Caco-2 (cell line): ENCODE measurements at regions not wholly inside any gene's neighbourhood (a gene's known extent, or its start where the extent isn't known, plus 50 kb on each side); places are given as distances from the start of the nearest gene placed in this dataset.

ENCODE experiments used
- BruUV-seq: library from RNA; stranded (reverse); fragments of 400-500 nt; replicated peaks from 2 replicates; lab custom pipeline; 2021; lab: Mats Ljungman, UMichigan
- CTCF ChIA-PET: fragments of 300-600 bp; sonication (Branson Sonifier 250); formaldehyde crosslinking; loops from one replicate; lab custom pipeline; 2022; ENCODE audit warnings: antibody characterized with exemption; lab: Charles Lee
- POLR2A ChIA-PET: fragments of 300-600 bp; sonication (Branson Sonifier 250); formaldehyde crosslinking; loops from one replicate; lab custom pipeline; 2022; ENCODE audit warnings: antibody characterized with exemption; lab: Charles Lee
- DNase-seq, 2 experiments: peaks; one replicate each; pipeline versions ENCODE4 v3.0.0 to v3.0.0-alpha.2; 2020 to 2022
- H3K27me3 ChIP-seq: replicated peaks from 2 replicates; pipeline ENCODE4 v1.6.0; 2011; ENCODE audit warnings: low read length; ENCODE audit not compliant: control insufficient read depth, insufficient read depth
- H3K36me3 ChIP-seq: 2 replicates; pipeline ENCODE4 v1.5.1; 2011; ENCODE audit warnings: low read length; ENCODE audit not compliant: control insufficient read depth, insufficient read depth
- H3K4me1 ChIP-seq: fragments of 250-450 bp; sonication (Bioruptor Pico); 2 replicates; pipeline ENCODE4 v1.5.1; 2020; ENCODE audit warnings: mild to moderate bottlenecking
- H3K4me3 ChIP-seq: 2 replicates; pipeline ENCODE4 v1.5.1; 2011; ENCODE audit warnings: low read depth, mild to moderate bottlenecking, control low read depth, low read length
- H3K9me3 ChIP-seq: fragments of 250-450 bp; sonication (Bioruptor Pico); 2 replicates; pipeline ENCODE4 v1.5.1; 2020; ENCODE audit warnings: mild to moderate bottlenecking, moderate library complexity
- H3K27ac Mint-ChIP-seq: one replicate; pipeline ENCODE4 v1.8.0; 2022; ENCODE audit warnings: mixed read lengths; ENCODE audit not compliant: unreplicated experiment
- H3K27me3 Mint-ChIP-seq: one replicate; pipeline ENCODE4 v1.8.0; 2022; ENCODE audit warnings: mixed read lengths; ENCODE audit not compliant: insufficient read depth, unreplicated experiment
- H3K36me3 Mint-ChIP-seq: one replicate; pipeline ENCODE4 v1.8.0; 2022; ENCODE audit warnings: mild to moderate bottlenecking, mixed read lengths; ENCODE audit not compliant: insufficient read depth, unreplicated experiment
- H3K4me1 Mint-ChIP-seq: one replicate; pipeline ENCODE4 v1.8.0; 2022; ENCODE audit warnings: low read depth, mixed read lengths; ENCODE audit not compliant: unreplicated experiment
- H3K4me3 Mint-ChIP-seq: one replicate; pipeline ENCODE4 v1.8.0; 2022; ENCODE audit warnings: mild to moderate bottlenecking, moderate library complexity, mixed read lengths; ENCODE audit not compliant: unreplicated experiment
- H3K9me3 Mint-ChIP-seq: one replicate; pipeline ENCODE4 v1.8.0; 2022; ENCODE audit warnings: mixed read lengths; ENCODE audit not compliant: unreplicated experiment
- CTCF ChIP-seq, 2 experiments: fragments of 200-600 bp in 1 of 2; IDR thresholded peaks; 1 replicate in 1 of 2; 2 replicates in 1 of 2; pipeline versions ENCODE4 v1.5.1 to v1.8.0; 2011 to 2022; ENCODE audit warnings: antibody characterized with exemption in 1 of 2, control low read depth in 1 of 2, inconsistent platforms in 1 of 2, low read depth in 1 of 2, low read length in 1 of 2, mild to moderate bottlenecking in 1 of 2, moderate library complexity in 1 of 2; ENCODE audit not compliant: insufficient read depth in 1 of 2, severe bottlenecking in 1 of 2, unreplicated experiment in 1 of 2
- intact Hi-C: fragments of 100-400 bp; cut with micrococcal nuclease; formaldehyde crosslinking; loops from one replicate; pipeline ENCODE4 v1.10.0; 2022; ENCODE audit not compliant: unreplicated experiment

GRCh38 chr11:134792044-134792443, 380.0 kb upstream of the B3GAT1 start:
- no peaks in the 10 kb centered on the region for H3K36me3 ChIP-seq
- ChIA-PET CTCF (interaction anchor here (0.5 kb wide), 1 partner anchor 66 kb away, joined by 3 read pairs; no protein-coding TSS in a partner anchor), POLR2A (no interaction called here)
- Mint-ChIP-seq H3K9me3 (no peaks in the 10 kb centered on the region), H3K27me3 (no peaks in the 10 kb centered on the region), H3K27ac (no peak overlapping the region), H3K36me3 (no peaks in the 10 kb centered on the region), H3K4me1 (peaks cover 7% of the 10 kb centered on the region), H3K4me3 (no peak overlapping the region)
- BruUV-seq: no TSS peak
- no peaks in the 10 kb centered on the region for H3K9me3 ChIP-seq
- TF ChIP-seq CTCF (IDR thresholded peaks at IDR 0.05; ENCODE audit: insufficient read depth in 1 of 2, low read depth in 1 of 2, low read length in 1 of 2, severe bottlenecking in 1 of 2, unreplicated experiment in 1 of 2): no peak
- DNase-seq: no peak
- intact Hi-C loops: no loop called here
- H3K4me1 ChIP-seq: peaks cover 4% of the 10 kb centered on the region; the same call in 1 of the 2 replicates
- H3K27me3 ChIP-seq: no peaks in the 10 kb centered on the region
- no peak overlapping the region for H3K4me3 ChIP-seq

GRCh38 chr11:134791102-134791501, 379.1 kb upstream of the B3GAT1 start:
- H3K36me3 Mint-ChIP-seq: no peaks in the 10 kb centered on the region
- POLR2A ChIA-PET: no interaction called here
- Histone ChIP-seq H3K4me1 (peaks cover 4% of the 10 kb centered on the region; the same call in 1 of the 2 replicates), H3K9me3 (no peaks in the 10 kb centered on the region), H3K27me3 (no peaks in the 10 kb centered on the region), H3K36me3 (no peaks in the 10 kb centered on the region), H3K4me3 (no peak overlapping the region)
- CTCF ChIA-PET: no interaction called here
- no peak for TF ChIP-seq CTCF (IDR thresholded peaks at IDR 0.05; ENCODE audit: insufficient read depth in 1 of 2, low read depth in 1 of 2, low read length in 1 of 2, severe bottlenecking in 1 of 2, unreplicated experiment in 1 of 2)
- intact Hi-C loops: no loop called here
- no TSS peak for BruUV-seq
- no peaks in the 10 kb centered on the region for H3K27me3 Mint-ChIP-seq
- H3K9me3 Mint-ChIP-seq: no peaks in the 10 kb centered on the region
- H3K4me3 Mint-ChIP-seq: no peak overlapping the region
- no peak for DNase-seq
- peaks cover 7% of the 10 kb centered on the region for H3K4me1 Mint-ChIP-seq
- no peak overlapping the region for H3K27ac Mint-ChIP-seq

GRCh38 chr11:134789104-134789503, 377.1 kb upstream of the B3GAT1 start:
- no peaks in the 10 kb centered on the region for H3K27me3 Mint-ChIP-seq
- CTCF ChIA-PET: no interaction called here

More at GRCh38 chr11:134789104-134789503, 377.1 kb upstream of the B3GAT1 start:
- no TSS peak for BruUV-seq
- Mint-ChIP-seq H3K36me3 (no peaks in the 10 kb centered on the region), H3K4me3 (no peak overlapping the region), H3K27ac (no peak overlapping the region), H3K4me1 (peaks cover 7% of the 10 kb centered on the region), H3K9me3 (no peaks in the 10 kb centered on the region)
- POLR2A ChIA-PET: no interaction called here
- DNase-seq: no peak
- no peaks in the 10 kb centered on the region for H3K36me3 ChIP-seq
- peaks cover 4% of the 10 kb centered on the region; the same call in 1 of the 2 replicates for H3K4me1 ChIP-seq
- no peaks in the 10 kb centered on the region for H3K9me3 ChIP-seq
- TF ChIP-seq CTCF (IDR thresholded peaks at IDR 0.05; ENCODE audit: insufficient read depth in 1 of 2, low read depth in 1 of 2, low read length in 1 of 2, severe bottlenecking in 1 of 2, unreplicated experiment in 1 of 2): no peak
- H3K4me3 ChIP-seq: no peak overlapping the region
- intact Hi-C loops: no loop called here
- no peaks in the 10 kb centered on the region for H3K27me3 ChIP-seq
